PC-3 (cell line): ENCODE measurements at regions not wholly inside any gene's neighbourhood (a gene's known extent, or its start where the extent isn't known, plus 50 kb on each side); places are given as distances from the start of the nearest gene placed in this dataset.
A peak's percentile ranks its signal among the peaks of the same experiment; 100 is the strongest.

Experiments
- ATAC-seq: fragments of 200-7000 bp; cut with Tn5 transposase; 2 replicates; pipeline ENCODE4 v1.9.1; 2020; ENCODE audit warnings: mild to moderate bottlenecking, moderate library complexity
- BruUV-seq: library from RNA; stranded (reverse); fragments of 400-500 nt; replicated peaks from 2 replicates; lab custom pipeline; 2021; lab: Mats Ljungman, UMichigan
- CTCF ChIA-PET: fragments of 300-600 bp; sonication (Branson Sonifier 250); formaldehyde crosslinking; loops from one replicate; lab custom pipeline; 2022; ENCODE audit warnings: antibody characterized with exemption; lab: Charles Lee
- POLR2A ChIA-PET: fragments of 300-600 bp; sonication (Branson Sonifier 250); formaldehyde crosslinking; loops from one replicate; lab custom pipeline; 2022; ENCODE audit warnings: antibody characterized with exemption; ENCODE audit not compliant: unreplicated experiment; lab: Charles Lee
- DNase-seq: peaks from one replicate; pipeline ENCODE4 v3.0.0-alpha.2; 2015
- H2AFZ ChIP-seq: fragments of 300-600 bp; sonication (generic); 2 replicates; pipeline ENCODE4 v1.6.0; 2016; ENCODE audit warnings: antibody characterized with exemption, low read length
- H3F3A ChIP-seq: fragments of 300-600 bp; sonication (generic); one replicate; pipeline ENCODE4 v1.6.0; 2017; ENCODE audit warnings: antibody characterized with exemption, low read length, control low read depth, mild to moderate bottlenecking; ENCODE audit not compliant: unreplicated experiment
- H3K27ac ChIP-seq: fragments of 300-600 bp; sonication (generic); 2 replicates; pipeline ENCODE4 v1.5.1; 2016; ENCODE audit warnings: mild to moderate bottlenecking, low read length
- H3K27me3 ChIP-seq: fragments of 300-600 bp; sonication (generic); 2 replicates; pipeline ENCODE4 v1.6.1; 2016; ENCODE audit warnings: low read length, mixed read lengths
- H3K36me3 ChIP-seq: fragments of 300-600 bp; sonication (generic); 2 replicates; pipeline ENCODE4 v1.6.1; 2016; ENCODE audit warnings: low read depth, mixed run types, low read length, mixed read lengths
- H3K4me1 ChIP-seq: fragments of 300-600 bp; sonication (generic); 2 replicates; pipeline ENCODE4 v1.5.1; 2016; ENCODE audit warnings: low read length; ENCODE audit not compliant: insufficient read depth
- H3K4me2 ChIP-seq: fragments of 300-600 bp; sonication (generic); 2 replicates; pipeline ENCODE4 v1.6.0; 2016; ENCODE audit warnings: low read length
- H3K4me3 ChIP-seq: fragments of 300-600 bp; sonication (generic); 2 replicates; pipeline ENCODE4 v1.5.1; 2016; ENCODE audit warnings: mild to moderate bottlenecking, low read length, mixed read lengths
- H3K79me2 ChIP-seq: fragments of 300-600 bp; sonication (generic); 2 replicates; pipeline ENCODE4 v1.6.1; 2017; ENCODE audit warnings: low read length, mixed read lengths
- H3K9ac ChIP-seq: fragments of 300-600 bp; sonication (generic); 2 replicates; pipeline ENCODE4 v1.6.0; 2016; ENCODE audit warnings: mild to moderate bottlenecking, low read length
- H3K9me2 ChIP-seq: fragments of 300-600 bp; sonication (generic); replicated peaks from 2 replicates; pipeline ENCODE4 v1.6.1; 2016; ENCODE audit warnings: mixed run types, low read length, mixed read lengths
- H3K9me3 ChIP-seq: fragments of 300-600 bp; sonication (generic); 2 replicates; pipeline ENCODE4 v1.6.1; 2016; ENCODE audit warnings: low read length, mixed read lengths
- H4K20me1 ChIP-seq: fragments of 300-600 bp; sonication (generic); 2 replicates; pipeline ENCODE4 v1.6.1; 2016; ENCODE audit warnings: low read length, mixed read lengths
- CTCF ChIP-seq: fragments of 300-600 bp; sonication (generic); conservative IDR thresholded peaks from 2 replicates; pipeline ENCODE4 v1.5.1; 2017; ENCODE audit warnings: antibody characterized with exemption, low read depth, mild to moderate bottlenecking, low read length
- EZH2 ChIP-seq: fragments of 300-600 bp; sonication (generic); IDR thresholded peaks from one replicate; pipeline ENCODE4 v1.6.1; 2017; ENCODE audit warnings: antibody characterized with exemption, mild to moderate bottlenecking, low read length; ENCODE audit not compliant: unreplicated experiment
- EZH2phosphoT487 ChIP-seq: fragments of 300-600 bp; sonication (generic); IDR thresholded peaks from 2 replicates; pipeline ENCODE4 v1.6.1; 2018; ENCODE audit warnings: mild to moderate bottlenecking, antibody characterized with exemption, low read length, borderline replicate concordance
- intact Hi-C: fragments of 100-400 bp; cut with micrococcal nuclease; formaldehyde crosslinking; loops from 2 replicates; pipeline ENCODE4 v1.9.0; 2023

- H3K9me2 ChIP-seq: no peaks in the 10 kb centered on the region
- ATAC-seq: peak; percentile 91
- H3K4me3 ChIP-seq: no peak overlapping the region
- H3K36me3 ChIP-seq: no peaks in the 10 kb centered on the region
- H2AFZ ChIP-seq: no peak overlapping the region
- H3K4me2 ChIP-seq: no peak overlapping the region
- POLR2A ChIA-PET: no interaction called here
- peaks cover 10% of the 10 kb centered on the region for H3K27me3 ChIP-seq
- intact Hi-C loops: loop anchor here (1.0 kb wide), 2 partner anchors 115 to 211 kb away; no protein-coding TSS in a partner anchor
- no TSS peak for BruUV-seq
- no peaks in the 10 kb centered on the region for H3K79me2 ChIP-seq
- no peaks in the 10 kb centered on the region for H3K4me1 ChIP-seq
- H3K9ac ChIP-seq: no peak overlapping the region
- peak; percentile 80 for DNase-seq
- H3K9me3 ChIP-seq: no peaks in the 10 kb centered on the region
- no peak overlapping the region for H3K27ac ChIP-seq
- H3F3A ChIP-seq: no peaks in the 10 kb centered on the region
- CTCF ChIA-PET: no interaction called here
- no peak for TF ChIP-seq EZH2phosphoT487
- no peak for TF ChIP-seq EZH2
- TF ChIP-seq CTCF: peak; percentile 82
- H4K20me1 ChIP-seq: no peaks in the 10 kb centered on the region
Observed at GRCh38 chr7:38107486-38107893, 70.6 kb upstream of the STARD3NL start.

DNA sequence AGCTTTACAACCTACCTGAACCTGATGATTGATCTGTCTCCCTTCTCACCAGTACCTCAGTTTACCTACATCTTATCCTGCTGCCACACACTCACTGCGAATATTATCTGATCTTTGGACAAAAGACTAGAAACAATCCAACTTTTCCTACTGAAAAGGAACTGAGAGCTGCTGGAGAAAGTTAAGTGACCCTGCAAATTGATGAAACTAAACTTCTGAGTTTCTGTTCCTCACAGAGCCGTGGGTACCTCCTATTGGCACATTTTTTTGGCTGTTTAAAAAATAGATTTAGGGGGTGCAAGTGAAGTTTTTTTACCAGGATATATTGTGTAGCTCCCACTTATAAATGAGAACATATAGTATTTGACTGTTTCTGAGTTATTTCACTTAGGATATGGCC lies 66.0 kb upstream of the STARD3NL start:
- no peak for DNase-seq
- no peaks in the 10 kb centered on the region for H3K4me1 ChIP-seq
- no peak for ATAC-seq
- H2AFZ ChIP-seq: no peak overlapping the region
- H3K36me3 ChIP-seq: no peaks in the 10 kb centered on the region
- no peaks in the 10 kb centered on the region for H3K79me2 ChIP-seq
- TF ChIP-seq EZH2 (no peak), CTCF (no peak), EZH2phosphoT487 (no peak)
- POLR2A ChIA-PET: no interaction called here
- H3F3A ChIP-seq: no peaks in the 10 kb centered on the region
- peaks cover 33% of the 10 kb centered on the region for H3K27me3 ChIP-seq
- no peak overlapping the region for H3K4me3 ChIP-seq
- BruUV-seq: no TSS peak
- H3K4me2 ChIP-seq: no peak overlapping the region
- no peak overlapping the region for H3K27ac ChIP-seq
- CTCF ChIA-PET: no interaction called here
- H3K9me2 ChIP-seq: no peaks in the 10 kb centered on the region
- H4K20me1 ChIP-seq: no peaks in the 10 kb centered on the region
- H3K9me3 ChIP-seq: no peaks in the 10 kb centered on the region
- no peak overlapping the region for H3K9ac ChIP-seq
- intact Hi-C loops: no loop called here

DNA sequence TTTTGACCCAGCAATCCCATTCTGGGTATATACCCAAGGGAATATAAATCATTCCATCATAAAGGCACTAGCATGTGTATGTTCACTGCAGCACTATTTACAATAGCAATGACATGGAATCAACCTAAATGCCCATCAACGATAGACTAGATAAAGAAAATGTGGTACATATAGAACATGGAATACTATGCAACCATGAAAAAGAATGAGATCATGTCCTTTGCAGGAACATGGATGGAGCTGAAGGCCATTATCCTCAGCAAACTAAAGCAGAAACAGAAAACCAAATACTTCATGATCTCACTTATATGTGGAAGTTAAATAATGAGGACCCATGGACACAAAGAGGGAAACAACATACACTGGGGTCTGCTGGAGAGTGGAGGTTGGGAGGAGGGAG lies 58.0 kb upstream of the STARD3NL start:
- H2AFZ ChIP-seq: no peak overlapping the region
- intact Hi-C loops: no loop called here
- ChIA-PET CTCF (no interaction called here), POLR2A (no interaction called here)
- H3K27ac ChIP-seq: no peak overlapping the region
- H3K79me2 ChIP-seq: no peaks in the 10 kb centered on the region
- ATAC-seq (no peak), DNase-seq (no peak)
- H3K36me3 ChIP-seq: no peaks in the 10 kb centered on the region
- H3K9me2 ChIP-seq: no peaks in the 10 kb centered on the region
- no peaks in the 10 kb centered on the region for H3K4me1 ChIP-seq
- H3K9ac ChIP-seq: no peak overlapping the region
- H4K20me1 ChIP-seq: no peaks in the 10 kb centered on the region
- no peak overlapping the region for H3K4me2 ChIP-seq
- H3K4me3 ChIP-seq: no peak overlapping the region
- H3F3A ChIP-seq: no peaks in the 10 kb centered on the region
- TF ChIP-seq EZH2phosphoT487: no peak
- no peak for TF ChIP-seq EZH2
- TF ChIP-seq CTCF: no peak
- no peaks in the 10 kb centered on the region for H3K9me3 ChIP-seq
- H3K27me3 ChIP-seq: peaks cover 23% of the 10 kb centered on the region
- no TSS peak for BruUV-seq
